Naive thymus-derived CD4-positive, alpha-beta T cell (primary cell): ENCODE measurements at regions not wholly inside any gene's neighbourhood (a gene's known extent, or its start where the extent isn't known, plus 50 kb on each side); places are given as distances from the start of the nearest gene placed in this dataset.

Experiments
- ATAC-seq: fragments of 150-1000 bp; cut with Tn5 transposase; 2 replicates; pipeline ENCODE4 v1.10.0; 2021; ENCODE audit warnings: mild to moderate bottlenecking, moderate library complexity
- CTCF ChIA-PET: fragments of 350-600 bp; sonication (Branson Sonifier 250); formaldehyde crosslinking; loops from one replicate; lab custom pipeline; 2021; ENCODE audit warnings: antibody characterized with exemption; lab: Charles Lee
- POLR2A ChIA-PET: fragments of 350-600 bp; sonication (Branson Sonifier 250); formaldehyde crosslinking; loops from one replicate; lab custom pipeline; 2021; ENCODE audit warnings: antibody characterized with exemption, inconsistent platforms; lab: Charles Lee
- DNase-seq, 9 donors: peaks; one replicate each; pipeline versions ENCODE4 v3.0.0 to v3.0.0-alpha.2; 2020 to 2022; ENCODE audit warnings: mixed read lengths in 1 of 9
- H3K27ac ChIP-seq: one replicate; pipeline ENCODE4 v1.7.0; 2013; ENCODE audit warnings: mild to moderate bottlenecking, low read depth, low read length, moderate library complexity
- H3K27me3 ChIP-seq, 2 donors: one replicate each; pipeline ENCODE4 v1.7.0; 2013; ENCODE audit warnings: low read length in 2 of 2, mild to moderate bottlenecking in 2 of 2, moderate library complexity in 2 of 2; ENCODE audit not compliant: control insufficient read depth in 2 of 2, insufficient read depth in 2 of 2
- H3K36me3 ChIP-seq, 3 experiments: 1 replicate in 2 of 3; 2 replicates in 1 of 3; pipeline ENCODE4 v1.7.0; 2013; ENCODE audit warnings: low read length in 3 of 3, mild to moderate bottlenecking in 3 of 3, moderate library complexity in 1 of 3; ENCODE audit not compliant: insufficient read depth in 3 of 3, control insufficient read depth in 2 of 3
- H3K4me1 ChIP-seq, 2 donors: one replicate each; pipeline ENCODE4 v1.7.0; 2013; ENCODE audit warnings: low read length in 2 of 2, mild to moderate bottlenecking in 2 of 2, moderate library complexity in 1 of 2; ENCODE audit not compliant: control insufficient read depth in 2 of 2, insufficient read depth in 2 of 2
- H3K4me3 ChIP-seq: 2 replicates; pipeline ENCODE4 v1.7.0; 2013; ENCODE audit warnings: mild to moderate bottlenecking, low read length
- H3K9me3 ChIP-seq, 3 experiments: 1 replicate in 2 of 3; 2 replicates in 1 of 3; pipeline ENCODE4 v1.7.0; 2013; ENCODE audit warnings: low read length in 3 of 3; ENCODE audit not compliant: control insufficient read depth in 2 of 3
- H3K27ac Mint-ChIP-seq, 9 donors: one replicate each; pipeline ENCODE4 v1.8.0; 2020 to 2022; ENCODE audit warnings: mixed read lengths in 9 of 9, mild to moderate bottlenecking in 8 of 9, moderate library complexity in 5 of 9, inconsistent platforms in 2 of 9
- H3K27me3 Mint-ChIP-seq, 5 donors: one replicate each; pipeline ENCODE4 v1.8.0; 2021 to 2022; ENCODE audit warnings: mixed read lengths in 5 of 5, mild to moderate bottlenecking in 1 of 5
- H3K36me3 Mint-ChIP-seq, 5 donors: one replicate each; pipeline ENCODE4 v1.8.0; 2020 to 2022; ENCODE audit warnings: mixed read lengths in 5 of 5, mild to moderate bottlenecking in 3 of 5, inconsistent platforms in 1 of 5
- H3K4me1 Mint-ChIP-seq, 7 donors: one replicate each; pipeline ENCODE4 v1.8.0; 2020 to 2022; ENCODE audit warnings: mixed read lengths in 7 of 7, mild to moderate bottlenecking in 3 of 7, inconsistent platforms in 1 of 7
- H3K4me3 Mint-ChIP-seq, 10 donors: one replicate each; pipeline ENCODE4 v1.8.0; 2020 to 2022; ENCODE audit warnings: mild to moderate bottlenecking in 10 of 10, mixed read lengths in 10 of 10, moderate library complexity in 6 of 10, inconsistent platforms in 2 of 10
- H3K9me3 Mint-ChIP-seq, 11 donors: one replicate each; pipeline ENCODE4 v1.8.0; 2020 to 2022; ENCODE audit warnings: mixed read lengths in 11 of 11, mild to moderate bottlenecking in 4 of 11, inconsistent platforms in 1 of 11, moderate library complexity in 1 of 11
- intact Hi-C, 2 donors: fragments of 100-400 bp; cut with micrococcal nuclease; formaldehyde crosslinking; loops; one replicate each; pipeline ENCODE4 v1.15.1; 2023

DNA sequence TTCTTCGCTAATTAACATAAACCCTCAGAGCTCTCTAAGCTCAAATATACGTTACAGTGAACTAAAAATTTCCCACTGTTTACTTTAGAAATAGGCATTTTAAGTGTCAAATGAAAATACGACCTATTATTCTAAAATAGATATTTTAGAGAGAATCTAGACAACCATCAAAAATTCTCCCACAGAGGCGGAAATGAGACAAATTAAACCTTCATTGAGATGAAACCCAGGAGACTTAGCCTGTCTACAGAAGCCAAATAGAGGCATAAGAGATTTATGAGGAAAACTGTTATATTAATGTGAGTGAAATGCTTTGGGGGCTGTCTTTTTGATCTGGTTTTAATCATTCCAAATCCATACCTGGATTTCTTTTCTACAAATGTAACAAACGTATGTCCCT lies 232.0 kb upstream of the GRIA4 start:
- CTCF ChIA-PET: interaction anchor here (0.6 kb wide), 1 partner anchor 68 kb away, joined by 3 read pairs; no protein-coding TSS in a partner anchor

GRCh38 chr11:105372206-105372605 lies 232.6 kb upstream of the CARD18 start:
- Mint-ChIP-seq H3K27ac (no peak overlapping the region), H3K36me3 (no peaks in the 10 kb centered on the region), H3K4me3 (no peak overlapping the region), H3K4me1 (no peaks in the 10 kb centered on the region), H3K9me3 (peaks cover 0 to 17% (median 6%) of the 10 kb centered on the region in 11 donors), H3K27me3 (peaks cover 0 to 5% (median 0%) of the 10 kb centered on the region in 5 donors)
- no peak overlapping the region for H3K4me3 ChIP-seq
- no peaks in the 10 kb centered on the region for H3K36me3 ChIP-seq
- intact Hi-C loops: no loop called here
- no peaks in the 10 kb centered on the region for H3K9me3 ChIP-seq
- ATAC-seq (no peak), DNase-seq (no peak)
- CTCF ChIA-PET: no interaction called here
- no peaks in the 10 kb centered on the region for H3K27me3 ChIP-seq
- POLR2A ChIA-PET: no interaction called here
- no peak overlapping the region for H3K27ac ChIP-seq
- H3K4me1 ChIP-seq: no peaks in the 10 kb centered on the region

More for the DNA sequence above, 232.0 kb upstream of the GRIA4 start:
- DNase-seq (no peak), ATAC-seq (no peak)
- H3K27ac ChIP-seq: no peak overlapping the region
- Mint-ChIP-seq H3K27me3 (peaks cover 0 to 5% (median 0%) of the 10 kb centered on the region in 5 donors), H3K36me3 (no peaks in the 10 kb centered on the region), H3K27ac (no peak overlapping the region), H3K9me3 (peaks cover 0 to 17% (median 6%) of the 10 kb centered on the region in 11 donors), H3K4me1 (no peaks in the 10 kb centered on the region), H3K4me3 (no peak overlapping the region)
- H3K9me3 ChIP-seq: no peaks in the 10 kb centered on the region
- no peaks in the 10 kb centered on the region for H3K27me3 ChIP-seq
- no peaks in the 10 kb centered on the region for H3K4me1 ChIP-seq
- no peak overlapping the region for H3K4me3 ChIP-seq
- intact Hi-C loops: no loop called here
- POLR2A ChIA-PET: no interaction called here
- no peaks in the 10 kb centered on the region for H3K36me3 ChIP-seq

GRCh38 chr11:105371311-105371710 lies 231.7 kb upstream of the CARD18 start:
- no peak overlapping the region for H3K4me3 Mint-ChIP-seq
- CTCF ChIA-PET: no interaction called here
- intact Hi-C loops: no loop called here
- ATAC-seq: no peak
- H3K4me1 Mint-ChIP-seq: no peaks in the 10 kb centered on the region
- H3K9me3 Mint-ChIP-seq: peaks cover 0 to 13% (median 5%) of the 10 kb centered on the region in 11 donors
- no peak for DNase-seq
- no peak overlapping the region for H3K27ac Mint-ChIP-seq
- H3K27me3 Mint-ChIP-seq: peaks cover 0 to 10% (median 0%) of the 10 kb centered on the region in 5 donors
- Histone ChIP-seq H3K27ac (no peak overlapping the region), H3K27me3 (no peaks in the 10 kb centered on the region), H3K4me1 (no peaks in the 10 kb centered on the region), H3K36me3 (no peaks in the 10 kb centered on the region), H3K4me3 (no peak overlapping the region), H3K9me3 (no peaks in the 10 kb centered on the region)
- H3K36me3 Mint-ChIP-seq: no peaks in the 10 kb centered on the region
- POLR2A ChIA-PET: no interaction called here

- Histone ChIP-seq H3K27me3 (no peaks in the 10 kb centered on the region), H3K27ac (no peak overlapping the region), H3K9me3 (no peaks in the 10 kb centered on the region), H3K36me3 (no peaks in the 10 kb centered on the region), H3K4me1 (no peaks in the 10 kb centered on the region), H3K4me3 (no peak overlapping the region)
- no peak overlapping the region for H3K4me3 Mint-ChIP-seq
- peaks cover 0 to 9% (median 0%) of the 10 kb centered on the region in 5 donors for H3K27me3 Mint-ChIP-seq
- no peak overlapping the region for H3K27ac Mint-ChIP-seq
- POLR2A ChIA-PET: no interaction called here
- peaks cover 0 to 2% (median 0%) of the 10 kb centered on the region in 11 donors for H3K9me3 Mint-ChIP-seq
- no peaks in the 10 kb centered on the region for H3K36me3 Mint-ChIP-seq
- intact Hi-C loops: no loop called here
- no peaks in the 10 kb centered on the region for H3K4me1 Mint-ChIP-seq
- CTCF ChIA-PET: no interaction called here
- ATAC-seq (no peak), DNase-seq (no peak)
Observed at GRCh38 chr11:105368711-105369110, 229.1 kb upstream of the CARD18 start.

DNA sequence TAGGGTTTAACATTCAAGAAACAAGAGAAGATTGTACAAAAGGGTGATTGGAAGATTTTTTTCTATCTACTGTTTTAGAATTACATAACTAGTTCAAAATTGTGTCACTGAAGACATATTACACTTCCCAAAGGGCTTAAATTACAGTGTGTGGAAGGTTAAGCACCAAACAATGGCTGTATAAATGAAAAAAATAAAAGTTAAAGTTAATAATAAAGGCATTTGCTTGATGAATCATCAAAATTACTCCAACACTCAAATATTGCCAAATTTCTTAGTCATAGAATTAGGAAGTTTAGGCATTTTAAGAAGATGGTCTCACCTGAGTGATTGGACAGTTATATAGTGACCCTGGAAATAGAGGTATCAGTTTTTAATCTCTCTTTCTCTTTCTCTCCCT lies 227.6 kb upstream of the CARD18 start:
- Mint-ChIP-seq H3K4me3 (no peak overlapping the region), H3K9me3 (no peaks in the 10 kb centered on the region), H3K27ac (no peak overlapping the region), H3K27me3 (peaks cover 0 to 9% (median 0%) of the 10 kb centered on the region in 5 donors), H3K36me3 (no peaks in the 10 kb centered on the region), H3K4me1 (no peaks in the 10 kb centered on the region)
- intact Hi-C loops: no loop called here
- no peaks in the 10 kb centered on the region for H3K9me3 ChIP-seq
- no peak for DNase-seq
- CTCF ChIA-PET: no interaction called here
- no peaks in the 10 kb centered on the region for H3K4me1 ChIP-seq
- no peak overlapping the region for H3K27ac ChIP-seq
- ATAC-seq: no peak
- POLR2A ChIA-PET: no interaction called here
- H3K4me3 ChIP-seq: no peak overlapping the region
- H3K27me3 ChIP-seq: no peaks in the 10 kb centered on the region
- no peaks in the 10 kb centered on the region for H3K36me3 ChIP-seq

DNA sequence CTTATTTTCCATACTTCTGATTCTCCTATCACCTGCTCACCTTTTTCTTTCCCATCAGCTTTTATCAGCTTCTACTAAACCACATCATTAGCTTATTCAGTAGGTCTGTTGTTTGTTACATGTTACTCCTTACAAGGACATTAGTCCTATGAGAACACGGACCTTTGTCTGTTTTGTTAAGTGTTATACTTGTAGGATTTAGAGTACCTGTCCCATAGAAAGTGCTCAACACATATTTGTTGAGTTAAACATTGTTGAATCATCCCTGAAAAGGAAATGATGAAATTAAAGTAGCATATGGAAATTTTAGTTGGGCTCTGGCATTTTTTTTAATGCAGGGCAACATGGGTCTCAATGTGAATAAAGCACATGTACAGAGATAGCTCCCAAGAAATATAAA lies 222.1 kb upstream of the CARD18 start:
- H3K27ac Mint-ChIP-seq: no peak overlapping the region
- no peak overlapping the region for H3K27ac ChIP-seq
- no peaks in the 10 kb centered on the region for H3K36me3 Mint-ChIP-seq
- intact Hi-C loops: no loop called here
- H3K4me1 ChIP-seq: no peaks in the 10 kb centered on the region
- H3K4me1 Mint-ChIP-seq: no peaks in the 10 kb centered on the region
- ATAC-seq (no peak), DNase-seq (no peak)
- H3K27me3 Mint-ChIP-seq: peaks cover 0 to 17% (median 0%) of the 10 kb centered on the region in 5 donors
- no peaks in the 10 kb centered on the region for H3K9me3 ChIP-seq
- no peaks in the 10 kb centered on the region for H3K36me3 ChIP-seq
- no peaks in the 10 kb centered on the region for H3K9me3 Mint-ChIP-seq
- H3K4me3 Mint-ChIP-seq: no peak overlapping the region
- POLR2A ChIA-PET: no interaction called here
- no peak overlapping the region for H3K4me3 ChIP-seq
- H3K27me3 ChIP-seq: no peaks in the 10 kb centered on the region
- CTCF ChIA-PET: no interaction called here

DNA sequence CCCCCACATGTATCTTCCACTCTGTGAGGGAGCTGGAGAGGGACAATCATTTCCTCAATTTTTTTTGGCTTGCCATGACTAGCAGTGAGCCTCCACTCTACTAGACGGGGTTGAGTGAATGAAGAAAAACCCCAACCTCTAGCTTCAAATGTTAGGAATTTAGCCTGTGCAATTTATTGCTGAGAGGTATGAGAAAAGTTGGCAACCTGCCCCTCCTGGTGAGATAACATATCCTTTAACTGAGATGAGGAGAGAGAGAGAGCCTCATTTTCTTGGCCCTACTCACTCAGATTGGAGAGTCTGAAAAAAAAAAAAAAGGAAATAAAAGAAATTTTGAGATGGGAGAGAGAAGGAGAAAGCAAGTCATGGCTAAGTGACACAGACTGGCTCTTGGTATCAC lies 218.2 kb upstream of the CARD18 start:
- no peaks in the 10 kb centered on the region for H3K36me3 Mint-ChIP-seq
- H3K4me3 Mint-ChIP-seq: no peak overlapping the region
- ATAC-seq (no peak), DNase-seq (no peak)
- ChIA-PET POLR2A (no interaction called here), CTCF (no interaction called here)
- H3K4me1 Mint-ChIP-seq: no peaks in the 10 kb centered on the region
- no peaks in the 10 kb centered on the region for H3K9me3 Mint-ChIP-seq
- Histone ChIP-seq H3K27me3 (no peaks in the 10 kb centered on the region), H3K4me3 (no peak overlapping the region), H3K4me1 (no peaks in the 10 kb centered on the region), H3K9me3 (no peaks in the 10 kb centered on the region), H3K36me3 (no peaks in the 10 kb centered on the region), H3K27ac (no peak overlapping the region)
- H3K27me3 Mint-ChIP-seq: peaks cover 0 to 13% (median 0%) of the 10 kb centered on the region in 5 donors
- H3K27ac Mint-ChIP-seq: no peak overlapping the region
- intact Hi-C loops: no loop called here
